HCT116 (cell line): ENCODE measurements at regions not wholly inside any gene's neighbourhood (a gene's known extent, or its start where the extent isn't known, plus 50 kb on each side); places are given as distances from the start of the nearest gene placed in this dataset.

ENCODE experiments used
- CEBPB ChIP-seq: IDR thresholded peaks from 2 replicates; pipeline ENCODE4 v1.6.1; 2012; ENCODE audit warnings: low read depth
- EGR1 ChIP-seq: IDR thresholded peaks from 2 replicates; pipeline ENCODE4 v1.6.1; 2012; ENCODE audit warnings: low read depth
- EZH2 ChIP-seq: fragments of 200-600 bp; sonication (generic); IDR thresholded peaks from 2 replicates; pipeline ENCODE4 v1.6.1; 2017; ENCODE audit warnings: antibody characterized with exemption, mixed run types
- FOSL1 ChIP-seq: IDR thresholded peaks from 2 replicates; pipeline ENCODE4 v1.6.1; 2012; ENCODE audit warnings: low read depth
- MAX ChIP-seq: IDR thresholded peaks from 2 replicates; pipeline ENCODE4 v1.6.1; 2012
- POLR2A ChIP-seq: IDR thresholded peaks from 2 replicates; pipeline ENCODE4 v1.7.0; 2011; ENCODE audit warnings: borderline replicate concordance; ENCODE audit not compliant: insufficient read depth, insufficient read length; ENCODE audit errors: extremely low read depth
- POLR2AphosphoS5 ChIP-seq: IDR thresholded peaks from 2 replicates; pipeline ENCODE4 v1.6.1; 2011; ENCODE audit warnings: mild to moderate bottlenecking, low read depth, low read length, moderate library complexity
- SP1 ChIP-seq: IDR thresholded peaks from 2 replicates; pipeline ENCODE4 v1.6.1; 2012; ENCODE audit warnings: low read depth
- YY1 ChIP-seq: IDR thresholded peaks from 2 replicates; pipeline ENCODE4 v1.6.1; 2011; ENCODE audit warnings: low read length, low read depth, moderate library complexity, mild to moderate bottlenecking; ENCODE audit not compliant: insufficient replicate concordance; ENCODE audit errors: extremely low read depth
- ZNF274 ChIP-seq: fragments of 200-500 bp; sonication (Bioruptor generic); IDR thresholded peaks from 2 replicates; pipeline ENCODE4 v1.6.1; 2014; ENCODE audit warnings: mild to moderate bottlenecking, low read depth, low read length, inconsistent platforms
- TF ChIP-seq, protein P1 (sequence below), 3 experiments: fragments of 200-600 bp in 1 of 3; sonication (generic) in 1 of 3; IDR thresholded peaks in 2 of 3; conservative IDR thresholded peaks in 1 of 3; 2 replicates each; pipeline ENCODE4 v1.5.1; 2012 to 2017; ENCODE audit warnings: low read depth in 2 of 3, low read length in 2 of 3, antibody characterized with exemption in 1 of 3, borderline replicate concordance in 1 of 3, control low read depth in 1 of 3, mild to moderate bottlenecking in 1 of 3, mixed read lengths in 1 of 3, mixed run types in 1 of 3, moderate library complexity in 1 of 3; ENCODE audit not compliant: insufficient read depth in 1 of 3
- TF ChIP-seq, protein P2 (sequence below): IDR thresholded peaks from 2 replicates; pipeline ENCODE4 v1.6.1; 2012; ENCODE audit warnings: low read depth
- TF ChIP-seq, protein P3 (sequence below): IDR thresholded peaks from 2 replicates; pipeline ENCODE4 v1.6.1; 2012

DNA sequence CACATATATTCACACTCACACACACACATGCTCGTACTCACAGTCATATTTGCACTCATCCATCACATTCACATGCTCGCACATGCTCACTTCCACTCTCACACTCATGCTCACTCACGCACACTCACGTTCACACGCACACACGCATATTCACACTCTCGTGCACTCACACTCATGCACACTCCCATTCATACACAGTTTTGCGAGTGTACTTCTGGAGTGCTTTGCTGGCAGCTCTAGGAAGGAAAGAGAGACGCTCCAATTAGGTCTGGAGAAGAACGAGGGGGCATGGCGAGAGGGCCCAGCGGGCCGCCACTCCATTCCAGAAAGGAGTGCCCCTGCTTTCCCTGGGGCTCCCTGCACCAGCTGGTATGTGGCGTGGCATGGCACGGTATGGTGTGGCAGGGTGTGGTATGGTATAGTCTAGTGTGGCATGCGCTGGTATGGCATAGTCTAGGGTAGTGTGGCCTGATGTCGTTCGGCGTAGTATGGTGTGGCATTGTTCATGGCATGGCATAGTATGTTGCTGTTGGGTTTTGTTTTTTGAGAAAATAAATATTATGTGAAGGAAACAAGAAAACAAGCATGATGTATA, 216.8 kb upstream of the CDYL start:
- no peak for TF ChIP-seq ZNF274
- TF ChIP-seq, protein P1, sequence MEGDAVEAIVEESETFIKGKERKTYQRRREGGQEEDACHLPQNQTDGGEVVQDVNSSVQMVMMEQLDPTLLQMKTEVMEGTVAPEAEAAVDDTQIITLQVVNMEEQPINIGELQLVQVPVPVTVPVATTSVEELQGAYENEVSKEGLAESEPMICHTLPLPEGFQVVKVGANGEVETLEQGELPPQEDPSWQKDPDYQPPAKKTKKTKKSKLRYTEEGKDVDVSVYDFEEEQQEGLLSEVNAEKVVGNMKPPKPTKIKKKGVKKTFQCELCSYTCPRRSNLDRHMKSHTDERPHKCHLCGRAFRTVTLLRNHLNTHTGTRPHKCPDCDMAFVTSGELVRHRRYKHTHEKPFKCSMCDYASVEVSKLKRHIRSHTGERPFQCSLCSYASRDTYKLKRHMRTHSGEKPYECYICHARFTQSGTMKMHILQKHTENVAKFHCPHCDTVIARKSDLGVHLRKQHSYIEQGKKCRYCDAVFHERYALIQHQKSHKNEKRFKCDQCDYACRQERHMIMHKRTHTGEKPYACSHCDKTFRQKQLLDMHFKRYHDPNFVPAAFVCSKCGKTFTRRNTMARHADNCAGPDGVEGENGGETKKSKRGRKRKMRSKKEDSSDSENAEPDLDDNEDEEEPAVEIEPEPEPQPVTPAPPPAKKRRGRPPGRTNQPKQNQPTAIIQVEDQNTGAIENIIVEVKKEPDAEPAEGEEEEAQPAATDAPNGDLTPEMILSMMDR (IDR thresholded peaks at IDR 0.05 in 2 of 3, conservative IDR thresholded peaks at IDR 0.05 in 1 of 3; ENCODE audit: borderline replicate concordance in 1 of 3, insufficient read depth in 1 of 3, low read depth in 2 of 3, low read length in 2 of 3) = no peak
- TF ChIP-seq POLR2A = no peak
- TF ChIP-seq CEBPB = no peak
- no peak for TF ChIP-seq EZH2
- TF ChIP-seq MAX = no peak
- TF ChIP-seq FOSL1 = no peak
- TF ChIP-seq SP1 = no peak
- TF ChIP-seq, protein P2, sequence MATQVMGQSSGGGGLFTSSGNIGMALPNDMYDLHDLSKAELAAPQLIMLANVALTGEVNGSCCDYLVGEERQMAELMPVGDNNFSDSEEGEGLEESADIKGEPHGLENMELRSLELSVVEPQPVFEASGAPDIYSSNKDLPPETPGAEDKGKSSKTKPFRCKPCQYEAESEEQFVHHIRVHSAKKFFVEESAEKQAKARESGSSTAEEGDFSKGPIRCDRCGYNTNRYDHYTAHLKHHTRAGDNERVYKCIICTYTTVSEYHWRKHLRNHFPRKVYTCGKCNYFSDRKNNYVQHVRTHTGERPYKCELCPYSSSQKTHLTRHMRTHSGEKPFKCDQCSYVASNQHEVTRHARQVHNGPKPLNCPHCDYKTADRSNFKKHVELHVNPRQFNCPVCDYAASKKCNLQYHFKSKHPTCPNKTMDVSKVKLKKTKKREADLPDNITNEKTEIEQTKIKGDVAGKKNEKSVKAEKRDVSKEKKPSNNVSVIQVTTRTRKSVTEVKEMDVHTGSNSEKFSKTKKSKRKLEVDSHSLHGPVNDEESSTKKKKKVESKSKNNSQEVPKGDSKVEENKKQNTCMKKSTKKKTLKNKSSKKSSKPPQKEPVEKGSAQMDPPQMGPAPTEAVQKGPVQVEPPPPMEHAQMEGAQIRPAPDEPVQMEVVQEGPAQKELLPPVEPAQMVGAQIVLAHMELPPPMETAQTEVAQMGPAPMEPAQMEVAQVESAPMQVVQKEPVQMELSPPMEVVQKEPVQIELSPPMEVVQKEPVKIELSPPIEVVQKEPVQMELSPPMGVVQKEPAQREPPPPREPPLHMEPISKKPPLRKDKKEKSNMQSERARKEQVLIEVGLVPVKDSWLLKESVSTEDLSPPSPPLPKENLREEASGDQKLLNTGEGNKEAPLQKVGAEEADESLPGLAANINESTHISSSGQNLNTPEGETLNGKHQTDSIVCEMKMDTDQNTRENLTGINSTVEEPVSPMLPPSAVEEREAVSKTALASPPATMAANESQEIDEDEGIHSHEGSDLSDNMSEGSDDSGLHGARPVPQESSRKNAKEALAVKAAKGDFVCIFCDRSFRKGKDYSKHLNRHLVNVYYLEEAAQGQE = no peak
- no peak for TF ChIP-seq POLR2AphosphoS5
- no peak for TF ChIP-seq EGR1
- TF ChIP-seq, protein P3, sequence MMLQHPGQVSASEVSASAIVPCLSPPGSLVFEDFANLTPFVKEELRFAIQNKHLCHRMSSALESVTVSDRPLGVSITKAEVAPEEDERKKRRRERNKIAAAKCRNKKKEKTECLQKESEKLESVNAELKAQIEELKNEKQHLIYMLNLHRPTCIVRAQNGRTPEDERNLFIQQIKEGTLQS = no peak
- no peak for TF ChIP-seq YY1
